ENCODE measurements at regions not wholly inside any gene's neighbourhood (a gene's known extent, or its start where the extent isn't known, plus 50 kb on each side); places are given as distances from the start of the nearest gene placed in this dataset.
"Not testable (repeated sequence)": the region's sequence is repeated elsewhere in the genome, so short reads cannot be mapped to it uniquely, and the experiment has no call there.

- no peaks in the 10 kb centered on the region for H3K27me3 ChIP-seq (ENCODE audit: control insufficient read depth, insufficient read depth, low read length)
- H3K9ac ChIP-seq (ENCODE audit: low read length), result no peak overlapping the region
- H3K4me1 ChIP-seq (ENCODE audit: control insufficient read depth, insufficient read depth, low read length), result no peaks in the 10 kb centered on the region
- H3K36me3 ChIP-seq (ENCODE audit: control insufficient read depth, insufficient read depth, low read length), result no peaks in the 10 kb centered on the region
- H3K4me3 ChIP-seq (ENCODE audit: low read length), result no peak overlapping the region
- no peak overlapping the region for H3K27ac ChIP-seq (ENCODE audit: low read depth, low read length)
Observed at GRCh38 chr5:6106756-6107155, 271.6 kb downstream of the MED10 start.

GRCh38 chr5:6105320-6105719, 273.0 kb downstream of the MED10 start:
- Histone ChIP-seq H3K4me1 (ENCODE audit: control insufficient read depth, insufficient read depth, low read length) (no peaks in the 10 kb centered on the region), H3K27me3 (ENCODE audit: control insufficient read depth, insufficient read depth, low read length) (no peaks in the 10 kb centered on the region), H3K27ac (ENCODE audit: low read depth, low read length) (no peak overlapping the region), H3K36me3 (ENCODE audit: control insufficient read depth, insufficient read depth, low read length) (no peaks in the 10 kb centered on the region), H3K9ac (ENCODE audit: low read length) (no peak overlapping the region), H3K4me3 (ENCODE audit: low read length) (no peak overlapping the region)

GRCh38 chr5:6096101-6096500, 282.2 kb downstream of the MED10 start:
- Histone ChIP-seq H3K27ac (ENCODE audit: low read depth, low read length) (no peak overlapping the region), H3K4me3 (ENCODE audit: low read length) (no peak overlapping the region), H3K4me1 (ENCODE audit: control insufficient read depth, insufficient read depth, low read length) (no peaks in the 10 kb centered on the region), H3K36me3 (ENCODE audit: control insufficient read depth, insufficient read depth, low read length) (no peaks in the 10 kb centered on the region), H3K27me3 (ENCODE audit: control insufficient read depth, insufficient read depth, low read length) (no peaks in the 10 kb centered on the region), H3K9ac (ENCODE audit: low read length) (no peak overlapping the region)

GRCh38 chr5:6094180-6094579, 284.2 kb downstream of the MED10 start:
- not testable (repeated sequence) for H3K27ac ChIP-seq (ENCODE audit: low read depth, low read length); H3K4me3 ChIP-seq (ENCODE audit: low read length); H3K4me1 ChIP-seq (ENCODE audit: control insufficient read depth, insufficient read depth, low read length); H3K27me3 ChIP-seq (ENCODE audit: control insufficient read depth, insufficient read depth, low read length); H3K9ac ChIP-seq (ENCODE audit: low read length); H3K36me3 ChIP-seq (ENCODE audit: control insufficient read depth, insufficient read depth, low read length)

GRCh38 chr5:6090838-6091237, 287.5 kb downstream of the MED10 start:
- no peaks in the 10 kb centered on the region for H3K27me3 ChIP-seq (ENCODE audit: control insufficient read depth, insufficient read depth, low read length)
- no peak overlapping the region for H3K9ac ChIP-seq (ENCODE audit: low read length)
- H3K4me1 ChIP-seq (ENCODE audit: control insufficient read depth, insufficient read depth, low read length), result no peaks in the 10 kb centered on the region
- H3K27ac ChIP-seq (ENCODE audit: low read depth, low read length), result no peak overlapping the region
- no peaks in the 10 kb centered on the region for H3K36me3 ChIP-seq (ENCODE audit: control insufficient read depth, insufficient read depth, low read length)
- H3K4me3 ChIP-seq (ENCODE audit: low read length), result no peak overlapping the region

GRCh38 chr5:6090079-6090654, 288.2 kb downstream of the MED10 start:
- H3K27ac ChIP-seq (ENCODE audit: low read depth, low read length), result no peak overlapping the region
- H3K27me3 ChIP-seq (ENCODE audit: control insufficient read depth, insufficient read depth, low read length), result no peaks in the 10 kb centered on the region
- no peaks in the 10 kb centered on the region for H3K4me1 ChIP-seq (ENCODE audit: control insufficient read depth, insufficient read depth, low read length)
- H3K9ac ChIP-seq (ENCODE audit: low read length), result no peak overlapping the region
- H3K36me3 ChIP-seq (ENCODE audit: control insufficient read depth, insufficient read depth, low read length), result no peaks in the 10 kb centered on the region
- H3K4me3 ChIP-seq (ENCODE audit: low read length), result no peak overlapping the region

- Histone ChIP-seq H3K9ac (ENCODE audit: low read length) (no peak overlapping the region), H3K4me3 (ENCODE audit: low read length) (no peak overlapping the region), H3K27ac (ENCODE audit: low read depth, low read length) (no peak overlapping the region), H3K36me3 (ENCODE audit: control insufficient read depth, insufficient read depth, low read length) (no peaks in the 10 kb centered on the region), H3K4me1 (ENCODE audit: control insufficient read depth, insufficient read depth, low read length) (no peaks in the 10 kb centered on the region), H3K27me3 (ENCODE audit: control insufficient read depth, insufficient read depth, low read length) (no peaks in the 10 kb centered on the region)
Observed at GRCh38 chr5:6088706-6089105, 289.6 kb downstream of the MED10 start.

- Histone ChIP-seq H3K4me1 (ENCODE audit: control insufficient read depth, insufficient read depth, low read length) (no peaks in the 10 kb centered on the region), H3K27me3 (ENCODE audit: control insufficient read depth, insufficient read depth, low read length) (no peaks in the 10 kb centered on the region), H3K27ac (ENCODE audit: low read depth, low read length) (no peak overlapping the region), H3K9ac (ENCODE audit: low read length) (no peak overlapping the region), H3K4me3 (ENCODE audit: low read length) (no peak overlapping the region), H3K36me3 (ENCODE audit: control insufficient read depth, insufficient read depth, low read length) (no peaks in the 10 kb centered on the region)
Observed at GRCh38 chr5:6087576-6087975, 290.8 kb downstream of the MED10 start.

- Histone ChIP-seq H3K4me1 (ENCODE audit: control insufficient read depth, insufficient read depth, low read length) (no peaks in the 10 kb centered on the region), H3K27ac (ENCODE audit: low read depth, low read length) (no peak overlapping the region), H3K27me3 (ENCODE audit: control insufficient read depth, insufficient read depth, low read length) (no peaks in the 10 kb centered on the region), H3K4me3 (ENCODE audit: low read length) (no peak overlapping the region), H3K36me3 (ENCODE audit: control insufficient read depth, insufficient read depth, low read length) (no peaks in the 10 kb centered on the region), H3K9ac (ENCODE audit: low read length) (no peak overlapping the region)
Observed at GRCh38 chr5:6086871-6087270, 291.5 kb downstream of the MED10 start.

- Histone ChIP-seq H3K4me3 (ENCODE audit: low read length) (no peak overlapping the region), H3K36me3 (ENCODE audit: control insufficient read depth, insufficient read depth, low read length) (no peaks in the 10 kb centered on the region), H3K27me3 (ENCODE audit: control insufficient read depth, insufficient read depth, low read length) (no peaks in the 10 kb centered on the region), H3K4me1 (ENCODE audit: control insufficient read depth, insufficient read depth, low read length) (no peaks in the 10 kb centered on the region), H3K27ac (ENCODE audit: low read depth, low read length) (no peak overlapping the region), H3K9ac (ENCODE audit: low read length) (no peak overlapping the region)
Observed at GRCh38 chr5:6085341-6085860, 292.9 kb downstream of the MED10 start.

GRCh38 chr5:6084836-6085235, 293.5 kb downstream of the MED10 start:
- no peak overlapping the region for H3K27ac ChIP-seq (ENCODE audit: low read depth, low read length)
- H3K4me3 ChIP-seq (ENCODE audit: low read length), result no peak overlapping the region
- H3K4me1 ChIP-seq (ENCODE audit: control insufficient read depth, insufficient read depth, low read length), result no peaks in the 10 kb centered on the region
- no peak overlapping the region for H3K9ac ChIP-seq (ENCODE audit: low read length)
- no peaks in the 10 kb centered on the region for H3K36me3 ChIP-seq (ENCODE audit: control insufficient read depth, insufficient read depth, low read length)
- H3K27me3 ChIP-seq (ENCODE audit: control insufficient read depth, insufficient read depth, low read length), result no peaks in the 10 kb centered on the region

- no peaks in the 10 kb centered on the region for H3K36me3 ChIP-seq (ENCODE audit: control insufficient read depth, insufficient read depth, low read length)
- no peak overlapping the region for H3K9ac ChIP-seq (ENCODE audit: low read length)
- no peaks in the 10 kb centered on the region for H3K4me1 ChIP-seq (ENCODE audit: control insufficient read depth, insufficient read depth, low read length)
- no peaks in the 10 kb centered on the region for H3K27me3 ChIP-seq (ENCODE audit: control insufficient read depth, insufficient read depth, low read length)
- no peak overlapping the region for H3K4me3 ChIP-seq (ENCODE audit: low read length)
- H3K27ac ChIP-seq (ENCODE audit: low read depth, low read length), result no peak overlapping the region
Observed at GRCh38 chr5:6084376-6084775, 294.0 kb downstream of the MED10 start.

GRCh38 chr5:6083311-6083978, 294.9 kb downstream of the MED10 start:
- no peak overlapping the region for H3K27ac ChIP-seq (ENCODE audit: low read depth, low read length)
- no peaks in the 10 kb centered on the region for H3K36me3 ChIP-seq (ENCODE audit: control insufficient read depth, insufficient read depth, low read length)
- H3K9ac ChIP-seq (ENCODE audit: low read length), result no peak overlapping the region
- H3K4me1 ChIP-seq (ENCODE audit: control insufficient read depth, insufficient read depth, low read length), result no peaks in the 10 kb centered on the region
- H3K4me3 ChIP-seq (ENCODE audit: low read length), result no peak overlapping the region
- no peaks in the 10 kb centered on the region for H3K27me3 ChIP-seq (ENCODE audit: control insufficient read depth, insufficient read depth, low read length)
